ENCODE measurements at regions not wholly inside any gene's neighbourhood (a gene's known extent, or its start where the extent isn't known, plus 50 kb on each side); places are given as distances from the start of the nearest gene placed in this dataset.
A peak's percentile ranks its signal among the peaks of the same experiment; 100 is the strongest.

DNA sequence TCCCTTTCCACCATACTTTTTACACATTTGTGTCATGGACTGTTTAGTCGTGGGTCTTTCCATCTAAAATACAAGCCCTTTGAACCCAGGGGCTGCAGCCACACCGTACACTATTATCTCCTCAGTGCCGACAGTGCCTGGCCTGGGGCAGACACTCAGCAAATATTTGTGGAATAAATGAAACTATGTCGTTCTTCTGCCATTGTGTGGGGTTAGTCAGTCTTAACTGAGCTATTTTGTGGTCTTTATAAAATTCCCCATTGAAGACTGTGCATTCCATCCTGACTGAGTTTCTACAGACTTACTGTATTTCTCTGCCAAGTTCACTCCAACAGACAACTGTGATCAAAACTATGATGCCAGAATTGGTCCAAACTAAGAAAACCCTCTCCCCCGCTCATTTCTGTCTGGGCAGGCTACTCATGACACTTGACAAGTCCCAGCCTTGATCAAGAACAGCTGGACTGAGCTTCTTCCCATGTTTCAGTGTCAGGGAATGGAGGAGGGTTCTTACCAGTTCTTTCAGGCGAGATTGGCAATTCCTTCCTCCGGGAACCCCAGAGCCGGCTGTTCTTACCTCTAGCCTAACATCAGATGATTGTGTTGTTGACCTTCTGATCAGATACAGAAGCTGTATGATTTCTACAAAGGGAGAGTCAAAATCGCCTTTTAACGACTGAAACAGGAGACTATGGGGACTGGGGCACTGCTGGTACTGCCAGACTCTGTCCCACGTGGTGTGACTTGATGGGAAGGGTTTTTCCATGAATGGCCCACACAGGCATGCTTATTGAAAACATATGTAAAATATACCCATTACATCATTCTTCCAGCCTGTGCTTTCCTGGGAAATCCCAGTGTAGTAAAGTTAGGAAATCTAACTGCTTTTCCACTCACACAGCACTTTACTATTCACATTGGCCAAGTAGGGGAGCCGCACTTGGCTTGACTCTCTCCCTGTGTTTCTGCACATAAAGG lies 77.4 kb upstream of the NPAS2 start:
- peak; percentile 99 for DNase-seq (ENCODE audit: low read depth)

DNA sequence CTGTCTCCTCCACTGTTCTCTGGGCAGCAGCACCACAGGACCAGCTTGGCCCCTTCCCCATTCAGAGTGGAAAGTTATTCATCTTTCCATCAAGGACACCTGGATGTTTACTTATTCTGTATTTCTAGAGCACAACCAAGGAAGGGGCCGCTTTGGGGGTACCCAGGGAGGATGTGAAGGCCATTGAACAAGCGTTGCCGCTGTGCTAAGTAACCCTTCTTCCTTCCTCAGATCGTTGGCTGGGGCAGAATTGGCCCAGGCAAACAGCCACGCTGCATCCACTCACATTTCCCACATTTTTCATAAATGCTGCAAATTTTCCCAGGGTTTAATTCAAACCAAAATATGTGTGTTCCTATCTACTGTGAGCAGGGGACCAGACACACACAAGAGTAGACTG lies 76.2 kb upstream of the NPAS2 start:
- DNase-seq (ENCODE audit: low read depth), result peak; percentile 40

DNA sequence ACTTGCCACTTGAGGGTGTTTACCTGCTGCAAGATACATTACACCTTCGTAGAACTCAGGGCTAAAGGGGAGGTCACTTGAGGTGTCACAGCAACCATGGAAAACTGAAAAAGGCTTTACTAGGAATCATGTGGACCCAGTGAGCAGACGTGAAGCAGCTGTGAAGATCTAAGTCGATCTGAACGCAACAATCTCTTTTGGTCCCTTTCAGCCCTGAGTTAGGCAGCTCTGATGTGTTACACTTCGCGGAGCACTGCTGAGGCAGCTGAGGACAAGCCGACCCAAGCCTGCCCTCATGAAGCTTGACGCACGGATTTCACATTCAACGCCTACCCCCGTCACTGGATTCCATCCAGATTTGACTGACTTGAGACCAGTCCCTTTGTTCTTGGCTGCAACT lies 75.8 kb upstream of the NPAS2 start:
- no peak for DNase-seq (ENCODE audit: low read depth)

DNA sequence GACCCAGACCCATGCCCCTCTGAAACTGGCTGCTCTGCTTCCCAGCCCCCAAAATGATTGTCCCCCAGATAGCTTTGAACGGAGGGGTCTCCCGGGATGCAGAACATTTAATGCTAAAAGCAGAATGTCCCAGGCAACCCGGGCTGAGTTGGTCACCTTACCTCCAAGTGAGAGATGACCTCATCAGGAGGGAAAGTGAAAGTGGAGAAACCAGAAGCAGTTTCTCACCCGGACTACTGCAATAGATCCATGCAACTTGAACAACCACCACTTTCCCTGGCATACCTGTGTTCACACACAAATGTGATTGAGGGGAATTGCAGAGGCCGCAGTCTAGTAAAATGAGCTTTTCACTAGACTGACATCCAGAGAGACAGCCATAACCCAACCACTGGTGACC lies 75.3 kb upstream of the NPAS2 start:
- peak; percentile 42 for DNase-seq (ENCODE audit: low read depth)

DNA sequence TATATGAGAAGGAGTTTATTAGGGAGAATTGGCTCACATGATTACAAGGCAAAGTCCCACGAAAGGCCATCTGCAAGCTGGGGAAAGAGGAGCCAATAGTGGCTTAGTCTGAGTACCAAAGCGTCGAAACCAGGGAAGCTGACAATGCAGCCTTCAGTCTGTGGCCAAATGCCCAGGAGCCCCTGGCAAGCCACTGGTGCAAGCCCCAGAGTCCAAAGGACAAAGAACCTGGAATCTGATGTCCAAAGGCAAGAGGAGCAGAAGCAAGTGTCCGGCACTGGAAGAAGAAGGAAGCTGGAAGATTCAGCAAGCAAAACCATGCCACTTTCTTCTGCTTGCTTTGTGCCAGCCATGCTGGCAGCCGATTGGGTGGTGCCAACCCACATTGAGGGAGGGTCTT lies 74.3 kb upstream of the NPAS2 start:
- no peak for DNase-seq (ENCODE audit: low read depth)

DNA sequence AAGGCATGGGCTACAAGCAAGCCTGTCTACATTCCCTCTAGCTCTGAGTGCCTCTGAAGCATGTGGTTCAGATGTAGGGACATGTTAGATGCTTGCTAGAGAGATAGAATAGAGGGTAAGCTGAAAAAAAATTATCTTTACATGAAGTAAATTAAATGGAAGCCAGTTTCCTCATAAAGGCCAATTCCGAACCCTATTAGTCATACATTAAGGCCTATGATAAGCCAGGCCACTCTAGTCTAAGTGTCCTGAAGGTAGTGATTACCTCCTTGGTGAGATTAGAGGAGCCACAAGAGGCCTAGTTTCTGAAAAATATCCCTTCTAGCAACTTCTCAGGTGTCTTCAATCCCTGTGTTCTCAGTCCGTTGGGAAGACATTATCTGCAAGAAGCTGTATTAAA lies 72.4 kb upstream of the NPAS2 start:
- DNase-seq (ENCODE audit: low read depth), result peak; percentile 69

DNA sequence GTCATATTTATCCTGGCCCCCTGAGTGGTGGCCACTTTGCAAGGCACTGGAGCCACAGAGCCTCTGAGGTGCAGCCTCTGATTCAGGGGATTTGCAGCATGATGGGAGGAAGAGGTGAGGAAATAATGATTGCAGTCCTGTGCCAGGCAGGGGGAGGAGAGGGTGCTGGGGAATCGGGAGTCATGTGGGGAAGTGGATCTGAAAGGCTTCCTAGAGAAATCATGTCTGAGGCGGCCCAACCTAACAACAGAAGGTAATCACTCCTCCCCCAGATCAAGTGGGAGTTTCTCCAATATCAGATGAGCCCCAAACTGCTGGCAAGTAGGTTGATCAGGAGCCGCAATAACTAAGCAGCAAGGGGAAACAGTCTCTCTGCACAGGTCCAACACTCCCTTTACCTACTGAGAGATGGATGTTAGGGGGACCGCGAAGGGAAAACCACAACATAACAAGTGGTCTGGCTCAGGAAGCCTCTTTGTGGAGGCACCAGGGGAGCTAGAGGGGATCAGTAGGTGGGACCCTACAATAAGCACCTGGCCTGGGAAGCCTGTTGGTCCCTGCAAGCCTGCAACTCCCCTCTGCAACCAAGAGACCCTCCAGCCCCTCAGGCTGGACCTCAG lies 71.8 kb upstream of the NPAS2 start:
- DNase-seq (ENCODE audit: low read depth), result no peak

DNA sequence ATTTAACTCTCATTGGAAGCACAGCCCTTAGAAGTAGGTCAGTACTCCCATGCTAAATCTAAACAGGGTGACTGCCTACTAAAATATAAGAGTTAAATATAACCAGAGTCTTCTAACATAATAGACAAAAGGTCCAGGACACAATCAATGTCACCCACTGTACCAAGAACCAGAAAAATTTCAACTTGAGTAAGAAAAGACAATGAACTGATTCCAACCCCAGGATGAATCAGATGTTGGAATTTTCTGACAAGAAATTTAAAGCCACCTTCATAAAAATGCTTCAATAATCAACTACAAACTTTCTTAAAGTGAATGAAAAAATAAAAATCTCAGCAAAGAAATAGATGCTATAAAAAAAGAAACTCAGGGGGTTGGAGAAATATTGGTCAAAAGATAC lies 71.3 kb upstream of the NPAS2 start:
- DNase-seq (ENCODE audit: low read depth), result no peak

DNA sequence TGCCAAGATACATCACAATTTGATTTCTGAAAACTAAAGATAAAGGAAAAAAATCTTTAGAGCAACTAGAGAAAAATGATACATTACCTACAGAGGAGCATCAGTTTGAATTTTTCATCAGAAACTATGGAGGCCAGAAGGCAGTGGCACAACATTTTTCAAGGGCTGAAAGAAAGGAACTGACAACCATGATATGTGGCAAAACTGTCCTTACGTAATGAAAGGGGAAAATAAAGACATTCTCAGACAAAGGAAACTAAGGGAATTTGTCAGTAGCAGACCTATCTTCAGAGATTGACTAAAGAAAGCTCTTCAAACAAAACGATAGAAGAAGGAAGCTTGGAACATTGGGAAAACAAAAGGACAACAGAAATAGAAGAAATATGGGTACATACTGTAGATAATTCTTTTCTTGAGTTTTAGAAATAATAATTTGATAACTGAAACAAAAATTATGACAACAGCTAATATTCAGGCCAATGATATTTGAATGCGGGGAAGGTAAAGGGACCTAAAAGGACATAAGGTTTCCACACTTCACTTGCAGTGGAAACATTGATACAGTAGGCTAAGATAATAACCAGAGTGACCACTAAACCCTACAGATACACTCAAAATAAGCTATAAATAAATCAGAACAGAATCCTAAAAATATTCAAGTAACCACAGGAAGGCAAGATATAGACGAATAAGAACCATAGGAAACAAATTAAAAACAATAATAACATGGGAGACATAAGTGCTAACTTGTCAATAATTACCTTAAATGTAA lies 70.0 kb upstream of the NPAS2 start:
- DNase-seq (ENCODE audit: low read depth), result no peak

DNA sequence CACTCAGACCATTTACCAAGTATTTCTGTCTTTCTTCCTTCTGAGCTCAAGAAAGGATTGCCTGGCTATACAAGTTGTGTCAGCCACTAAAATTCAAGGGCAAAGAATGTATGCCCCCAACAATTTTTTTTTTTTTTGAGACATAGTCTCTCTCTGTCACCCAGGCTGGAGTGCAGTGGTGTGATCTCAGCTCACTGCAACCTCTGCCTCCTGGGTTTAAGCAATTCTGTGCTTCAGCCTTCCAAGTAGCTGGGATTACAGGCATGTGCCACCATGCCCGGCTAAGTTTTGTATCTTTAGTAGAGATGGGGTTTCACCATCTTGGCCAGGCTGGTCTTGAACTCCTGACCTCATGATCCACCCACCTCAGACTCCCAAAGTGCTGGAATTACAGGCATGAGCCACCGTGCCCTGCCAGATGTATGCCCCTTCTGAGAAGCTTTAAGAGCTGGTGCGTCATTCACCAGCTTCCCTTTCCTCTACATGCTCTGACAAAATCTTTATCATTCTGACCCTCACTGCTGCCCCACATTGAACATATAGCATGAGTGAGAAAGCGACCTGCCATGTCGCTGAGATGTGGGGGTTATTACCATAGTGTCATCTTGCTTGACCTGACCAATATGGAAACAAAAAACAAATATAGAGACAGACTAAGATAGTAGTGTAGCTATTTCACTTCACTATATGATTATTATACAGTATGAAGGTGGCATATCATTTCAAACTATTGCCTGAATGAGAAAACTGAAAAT lies 67.9 kb upstream of the NPAS2 start:
- DNase-seq (ENCODE audit: low read depth), result peak; percentile 53

DNA sequence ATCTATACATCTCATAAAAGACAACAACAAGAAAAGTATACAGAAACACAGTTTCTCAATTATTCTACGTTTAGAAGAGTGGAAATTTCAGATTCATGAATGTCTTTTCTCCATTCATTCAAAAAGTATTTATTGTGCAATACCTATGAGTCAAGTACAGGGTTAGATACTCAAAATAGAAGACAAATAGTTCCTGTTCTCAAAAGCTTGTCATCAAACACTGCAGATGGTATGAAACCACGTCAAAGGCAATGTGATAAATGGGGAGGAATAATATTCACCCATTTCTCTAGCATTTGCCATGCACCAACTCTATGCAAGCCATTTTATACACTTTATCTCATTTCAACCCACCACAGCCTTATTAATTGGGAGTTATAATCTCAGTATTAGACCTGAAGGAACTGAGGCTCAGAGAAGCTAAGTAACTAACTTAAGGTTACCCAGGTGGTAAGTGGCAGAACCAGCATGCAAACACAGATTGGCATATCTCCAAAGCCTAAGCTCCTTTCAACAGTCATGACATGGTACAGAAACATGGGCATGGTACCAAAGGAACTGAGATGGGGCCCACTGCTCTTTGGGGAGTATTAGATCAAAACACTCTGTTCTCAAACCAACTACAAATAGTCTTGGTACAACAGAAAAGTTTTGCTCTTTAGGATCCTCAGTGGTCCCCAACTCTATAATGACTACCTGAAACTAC lies 67.2 kb upstream of the NPAS2 start:
- DNase-seq (ENCODE audit: low read depth), result peak; percentile 92

DNA sequence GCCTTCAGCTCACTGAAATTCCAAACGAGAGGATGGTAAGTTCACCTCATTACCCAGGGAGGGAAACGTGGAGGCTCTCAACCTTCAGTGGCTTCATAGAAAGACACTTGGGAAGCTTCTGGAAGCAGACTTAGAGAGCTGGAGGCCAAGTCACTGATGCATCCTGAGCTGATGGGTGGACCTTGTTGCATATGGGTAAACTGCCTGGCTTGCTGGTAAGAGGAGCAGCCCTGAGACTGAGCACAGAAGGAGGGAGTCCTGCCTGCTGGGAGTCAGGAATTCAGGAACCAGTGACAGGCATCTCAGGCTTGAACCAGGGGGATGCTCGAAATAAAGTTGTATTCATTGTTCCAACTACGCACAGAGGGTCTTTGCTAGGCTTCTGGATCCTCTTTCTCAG lies 66.5 kb upstream of the NPAS2 start:
- no peak for DNase-seq (ENCODE audit: low read depth)

DNA sequence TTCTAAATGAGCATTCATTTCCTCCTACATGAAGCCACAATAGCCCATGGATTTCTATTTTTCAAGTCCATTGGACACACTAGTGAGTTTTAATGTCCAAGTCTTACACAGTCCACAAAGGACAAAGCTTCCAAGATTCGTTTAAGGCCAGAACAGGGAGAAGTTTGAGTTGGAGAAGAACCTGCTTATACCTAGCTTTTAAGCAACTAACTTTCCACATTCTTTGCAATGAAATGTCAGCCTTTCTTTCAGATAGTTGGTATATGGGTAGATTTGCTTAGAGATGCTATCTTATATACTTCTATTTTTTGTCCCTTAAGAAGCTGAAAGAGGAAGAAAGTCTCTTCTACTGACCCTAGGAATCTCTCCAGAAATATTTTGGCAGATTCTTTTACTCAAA lies 66.1 kb upstream of the NPAS2 start:
- DNase-seq (ENCODE audit: low read depth), result no peak

DNA sequence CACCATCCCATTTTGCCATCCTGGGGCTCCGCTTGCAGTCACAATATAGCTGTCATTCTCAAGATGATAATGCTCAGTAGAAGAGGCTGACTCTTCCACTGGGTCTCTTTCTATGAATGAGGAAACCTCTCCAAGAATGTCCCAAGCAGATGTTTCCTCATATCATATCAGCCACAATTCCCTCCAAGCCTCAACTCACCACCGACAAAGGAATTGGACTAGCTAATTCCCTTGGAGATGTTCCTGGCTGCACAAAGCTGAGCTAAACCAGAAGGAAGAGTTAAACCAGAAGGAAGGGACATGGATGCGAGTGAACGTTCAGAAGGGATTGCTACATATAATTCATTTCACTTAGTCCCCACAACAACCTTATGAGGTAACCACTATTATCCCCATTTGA lies 65.0 kb upstream of the NPAS2 start:
- peak; percentile 34 for DNase-seq (ENCODE audit: low read depth)

DNA sequence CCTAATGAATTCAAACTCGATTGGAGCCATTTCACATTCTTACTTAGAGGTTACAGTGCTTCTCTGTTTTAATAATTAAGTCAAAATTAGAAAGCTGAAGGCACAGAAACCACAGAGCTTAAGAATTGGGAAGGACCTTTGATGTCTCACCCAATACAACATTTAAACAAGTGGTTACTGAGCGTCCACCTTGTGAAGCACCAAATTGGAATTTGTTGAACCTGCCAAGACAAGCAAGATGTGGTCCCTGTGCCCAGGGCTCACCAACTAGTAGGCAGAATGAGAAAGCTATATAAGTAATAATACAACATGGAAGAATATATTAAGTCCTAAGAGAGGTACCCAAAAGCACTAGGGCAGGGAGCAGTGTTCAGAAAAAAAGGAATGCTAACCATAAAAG lies 64.5 kb upstream of the NPAS2 start:
- DNase-seq (ENCODE audit: low read depth), result peak; percentile 44

DNA sequence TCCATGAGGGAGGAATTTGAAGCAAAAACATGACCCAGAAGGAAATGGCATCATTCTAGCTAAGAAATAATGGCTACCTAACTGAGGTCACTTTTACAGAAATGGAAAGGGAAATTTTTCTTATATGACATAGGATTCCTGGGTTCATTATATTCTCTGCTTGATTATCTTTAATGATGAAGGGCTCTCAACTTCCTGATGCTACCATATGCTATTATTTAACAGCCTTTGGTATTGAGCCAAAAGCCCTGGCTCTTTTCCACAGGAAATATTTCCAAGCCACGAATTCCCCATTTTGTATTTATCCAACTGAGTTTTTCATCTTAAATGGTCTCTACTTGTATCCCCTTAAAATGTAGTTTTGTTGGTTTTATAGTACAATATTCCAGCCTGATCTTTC lies 63.2 kb upstream of the NPAS2 start:
- DNase-seq (ENCODE audit: low read depth), result peak; percentile 77

DNA sequence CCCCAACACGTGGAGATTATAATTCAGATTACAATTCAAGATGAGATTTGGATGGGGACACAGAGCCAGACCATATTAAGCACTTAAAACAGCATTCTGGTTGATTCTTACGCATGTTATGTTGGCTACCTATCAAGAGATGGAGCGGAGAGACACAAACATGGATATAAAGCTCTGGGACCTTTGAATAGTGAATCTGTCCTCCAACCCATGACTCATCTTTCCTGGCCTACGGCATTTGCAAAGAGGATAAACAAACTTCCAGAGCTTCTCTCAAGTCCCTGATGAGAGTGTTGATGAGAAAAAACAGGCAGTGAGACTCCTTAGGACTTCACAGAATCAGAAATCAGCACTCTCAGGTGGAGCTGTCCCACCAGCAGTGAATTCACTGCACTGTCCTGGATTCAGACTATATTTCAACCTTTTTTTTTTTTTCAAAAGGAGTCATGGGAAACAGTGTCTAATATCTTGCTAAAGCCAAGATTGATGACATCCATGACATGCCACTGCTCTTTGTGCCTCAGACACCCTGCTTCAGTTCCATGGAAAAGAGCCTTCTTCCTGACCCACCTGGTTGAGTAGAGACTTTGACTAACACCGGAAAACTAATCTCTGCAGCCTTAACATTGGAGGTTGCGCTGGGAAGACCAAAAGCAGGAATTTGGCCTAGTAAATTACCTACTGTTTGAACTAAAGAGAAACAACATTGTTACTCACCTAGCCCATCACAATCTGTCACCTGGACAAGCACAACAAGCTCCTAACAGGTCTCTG lies 62.1 kb upstream of the NPAS2 start:
- peak; percentile 98 for DNase-seq (ENCODE audit: low read depth)

DNA sequence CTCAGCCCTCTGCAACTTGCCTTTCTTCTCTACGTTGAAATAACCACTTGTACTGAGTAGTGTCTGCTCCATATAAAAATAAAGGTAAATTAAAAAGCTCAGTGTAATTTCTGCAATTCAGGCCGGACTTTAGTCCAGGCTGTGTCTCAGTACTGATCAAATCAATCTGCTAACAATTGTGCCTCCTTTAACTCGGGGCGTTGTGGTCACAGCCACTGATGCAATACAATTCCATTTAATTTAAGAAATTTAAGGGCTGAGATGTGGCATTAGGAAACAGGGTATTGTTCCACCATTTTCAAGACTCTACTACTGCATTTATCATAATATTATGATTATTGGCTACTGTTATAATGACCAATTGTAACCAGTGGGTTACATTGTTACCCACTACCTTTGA lies 60.0 kb upstream of the NPAS2 start:
- no peak for DNase-seq (ENCODE audit: low read depth)

DNA sequence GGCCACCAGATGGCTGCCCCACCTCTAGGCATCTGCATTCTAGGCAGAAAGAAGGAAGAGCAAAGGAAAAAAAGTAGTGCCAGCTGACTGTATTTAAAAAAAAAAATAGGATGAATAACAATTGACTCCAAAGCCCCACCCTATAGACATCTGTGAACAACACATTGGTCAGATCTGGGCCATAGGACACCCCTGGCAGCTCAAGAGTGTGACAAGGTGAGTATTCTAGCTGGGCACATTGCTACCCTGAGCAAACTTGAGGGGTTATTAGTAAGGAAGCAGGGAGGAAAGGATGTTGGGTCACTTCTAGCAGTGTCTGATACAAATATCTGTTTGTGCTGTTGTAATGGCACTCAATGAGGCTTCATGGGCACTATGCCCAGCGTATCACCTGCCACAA lies 58.6 kb upstream of the NPAS2 start:
- no peak for DNase-seq (ENCODE audit: low read depth)

DNA sequence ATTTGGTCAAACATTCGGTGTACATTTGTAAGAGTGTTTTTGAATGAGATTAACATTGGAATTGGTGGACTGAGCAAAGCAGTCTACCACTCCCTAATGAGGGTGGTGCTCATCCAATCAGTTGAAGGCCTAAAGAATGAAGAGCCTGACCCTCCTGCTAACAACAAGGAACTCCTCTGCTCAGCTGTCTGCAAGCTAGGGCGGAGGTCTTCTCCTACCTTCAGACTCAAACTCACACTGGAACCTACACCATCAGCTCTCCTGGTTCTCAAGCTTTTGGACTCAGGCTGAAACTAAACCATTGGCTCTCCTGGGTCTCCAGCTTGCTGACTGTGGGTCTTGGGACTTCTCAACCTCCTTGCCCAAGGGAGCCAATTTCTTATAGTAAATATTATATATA lies 55.5 kb upstream of the NPAS2 start:
- no peak for DNase-seq (ENCODE audit: low read depth)

DNA sequence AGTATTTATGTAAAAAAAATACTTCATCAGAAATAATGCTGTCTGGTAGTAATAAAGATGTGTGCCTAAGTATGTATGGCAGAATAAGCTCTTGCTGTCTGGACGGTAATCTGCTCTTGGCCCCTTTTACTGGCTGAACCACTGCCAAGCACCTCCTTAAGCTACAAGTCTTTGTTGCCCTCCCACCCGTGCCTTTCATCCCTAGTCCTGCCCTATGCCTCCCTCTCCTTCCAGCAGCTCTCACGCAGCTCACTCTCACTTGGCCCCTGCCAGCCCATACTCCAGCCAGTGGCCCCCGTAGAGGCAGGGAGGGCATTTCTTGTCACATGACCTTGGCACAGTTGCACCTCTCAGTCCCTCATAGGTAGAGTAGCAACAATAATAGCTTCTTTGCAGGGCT lies 54.5 kb upstream of the NPAS2 start:
- no peak for DNase-seq (ENCODE audit: low read depth)
